ENCODE measurements at regions not wholly inside any gene's neighbourhood (a gene's known extent, or its start where the extent isn't known, plus 50 kb on each side); places are given as distances from the start of the nearest gene placed in this dataset.

- intact Hi-C loops (cut with micrococcal nuclease): no loop called here
- ATAC-seq (ENCODE audit: low read depth): no peak
- no peaks in the 10 kb centered on the region for H3K27me3 ChIP-seq (replicated peaks in 1 of 4; ENCODE audit: control extremely low read depth in 1 of 4, control insufficient read depth in 3 of 4, insufficient read depth in 4 of 4, low read length in 3 of 4)
- WGBS (ENCODE audit: insufficient coverage): no CpG with 5 or more reads among the region's 1 CpG
- ChIA-PET CTCF (interaction anchor here (0.7 to 3.8 kb wide), 2 partner anchors 38 to 40 kb away, joined by 3 to 33 read pairs; no protein-coding TSS in a partner anchor), POLR2A (no interaction called here)
- no peak overlapping the region for H3K9ac ChIP-seq (ENCODE audit: low read length)
- peaks cover 0 to 4% of the 10 kb centered on the region in 2 donors for H3K4me1 ChIP-seq (ENCODE audit: control insufficient read depth in 2 of 2, insufficient read depth in 2 of 2, low read length in 2 of 2)
- no peak overlapping the region for H3K4me3 ChIP-seq (ENCODE audit: control extremely low read depth in 1 of 5, extremely low read depth in 1 of 5, insufficient read depth in 1 of 5, low read depth in 2 of 5, low read length in 4 of 5)
- H3K27ac Mint-ChIP-seq: no peak overlapping the region
- no peaks in the 10 kb centered on the region for H4K20me1 ChIP-seq (ENCODE audit: control insufficient read depth, insufficient read depth, low read length, poor library complexity, severe bottlenecking)
- no peak overlapping the region for H3K4me2 ChIP-seq (replicated peaks; ENCODE audit: low read depth, low read length, poor library complexity, severe bottlenecking)
- H3K36me3 ChIP-seq (replicated peaks in 1 of 2; ENCODE audit: control extremely low read depth in 1 of 2, control insufficient read depth in 1 of 2, extremely low read depth in 1 of 2, insufficient read depth in 2 of 2, low read length in 1 of 2): no peaks in the 10 kb centered on the region
- H3K79me2 ChIP-seq (ENCODE audit: control insufficient read depth, insufficient read depth, low read length): no peaks in the 10 kb centered on the region
- H3K27me3 Mint-ChIP-seq: no peaks in the 10 kb centered on the region
- peaks cover 9% of the 10 kb centered on the region for H3K4me1 Mint-ChIP-seq
- H3K27ac ChIP-seq (ENCODE audit: low read length in 2 of 2): no peak overlapping the region
- no peak overlapping the region for H2AFZ ChIP-seq (ENCODE audit: insufficient read depth, low read depth, low read length, poor library complexity, severe bottlenecking)
- H3K9me3 Mint-ChIP-seq (ENCODE audit: insufficient read depth): no peaks in the 10 kb centered on the region
- no peak overlapping the region for H3K4me3 Mint-ChIP-seq
- DNase-seq: no peak
- H3K9me3 ChIP-seq (ENCODE audit: control extremely low read depth in 1 of 3, control insufficient read depth in 2 of 3, insufficient read depth in 1 of 3, low read length in 2 of 3): no peaks in the 10 kb centered on the region
- TF ChIP-seq, protein P1, sequence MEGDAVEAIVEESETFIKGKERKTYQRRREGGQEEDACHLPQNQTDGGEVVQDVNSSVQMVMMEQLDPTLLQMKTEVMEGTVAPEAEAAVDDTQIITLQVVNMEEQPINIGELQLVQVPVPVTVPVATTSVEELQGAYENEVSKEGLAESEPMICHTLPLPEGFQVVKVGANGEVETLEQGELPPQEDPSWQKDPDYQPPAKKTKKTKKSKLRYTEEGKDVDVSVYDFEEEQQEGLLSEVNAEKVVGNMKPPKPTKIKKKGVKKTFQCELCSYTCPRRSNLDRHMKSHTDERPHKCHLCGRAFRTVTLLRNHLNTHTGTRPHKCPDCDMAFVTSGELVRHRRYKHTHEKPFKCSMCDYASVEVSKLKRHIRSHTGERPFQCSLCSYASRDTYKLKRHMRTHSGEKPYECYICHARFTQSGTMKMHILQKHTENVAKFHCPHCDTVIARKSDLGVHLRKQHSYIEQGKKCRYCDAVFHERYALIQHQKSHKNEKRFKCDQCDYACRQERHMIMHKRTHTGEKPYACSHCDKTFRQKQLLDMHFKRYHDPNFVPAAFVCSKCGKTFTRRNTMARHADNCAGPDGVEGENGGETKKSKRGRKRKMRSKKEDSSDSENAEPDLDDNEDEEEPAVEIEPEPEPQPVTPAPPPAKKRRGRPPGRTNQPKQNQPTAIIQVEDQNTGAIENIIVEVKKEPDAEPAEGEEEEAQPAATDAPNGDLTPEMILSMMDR (IDR thresholded peaks at IDR 0.05): no peak
- TF ChIP-seq EZH2 (IDR thresholded peaks at IDR 0.05; ENCODE audit: borderline replicate concordance, insufficient read depth, low read depth, low read length, poor library complexity, severe bottlenecking): no peak
These were observed 130.8 kb upstream of the RIPOR2 start for GRCh38 chr6:25066593-25066992.

DNA sequence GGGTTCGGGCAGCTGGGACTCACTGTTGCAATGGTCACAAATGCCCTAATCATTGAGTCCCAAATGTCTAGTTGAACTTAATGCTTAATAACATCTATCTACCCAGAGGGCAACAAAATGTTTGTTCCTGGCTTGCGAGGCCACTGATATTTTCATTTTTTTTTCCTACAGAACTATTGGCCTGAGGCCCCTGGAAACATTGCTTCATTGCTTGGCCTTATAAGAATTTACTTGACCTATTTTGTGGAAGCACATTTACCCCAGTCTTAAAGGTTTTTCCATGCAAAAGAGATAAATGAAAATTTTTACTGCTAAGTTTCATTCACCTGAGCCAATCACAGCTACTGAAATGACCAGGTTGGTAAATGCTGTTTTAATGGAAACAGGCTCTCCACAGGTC lies 133.1 kb upstream of the RIPOR2 start:
- no peaks in the 10 kb centered on the region for H3K27me3 ChIP-seq (replicated peaks in 1 of 4; ENCODE audit: control extremely low read depth in 1 of 4, control insufficient read depth in 3 of 4, insufficient read depth in 4 of 4, low read length in 3 of 4)
- no peak for TF ChIP-seq EZH2 (IDR thresholded peaks at IDR 0.05; ENCODE audit: borderline replicate concordance, insufficient read depth, low read depth, low read length, poor library complexity, severe bottlenecking)
- TF ChIP-seq, protein P1 (IDR thresholded peaks at IDR 0.05): no peak
- CTCF ChIA-PET: interaction anchor here (0.7 to 3.8 kb wide), 10 partner anchors 8 to 221 kb away, joined by 3 to 33 read pairs (median 4); no protein-coding TSS in a partner anchor
- no peak for ATAC-seq (ENCODE audit: low read depth)
- no peaks in the 10 kb centered on the region for H3K9me3 ChIP-seq (ENCODE audit: control extremely low read depth in 1 of 3, control insufficient read depth in 2 of 3, insufficient read depth in 1 of 3, low read length in 2 of 3)
- H3K4me2 ChIP-seq (replicated peaks; ENCODE audit: low read depth, low read length, poor library complexity, severe bottlenecking): no peak overlapping the region
- WGBS (ENCODE audit: insufficient coverage): 100% methylated on average over 1 of the region's 2 CpGs
- H3K4me1 Mint-ChIP-seq: peaks cover 7% of the 10 kb centered on the region
- no peaks in the 10 kb centered on the region for H3K36me3 ChIP-seq (replicated peaks in 1 of 2; ENCODE audit: control extremely low read depth in 1 of 2, control insufficient read depth in 1 of 2, extremely low read depth in 1 of 2, insufficient read depth in 2 of 2, low read length in 1 of 2)
- H3K79me2 ChIP-seq (ENCODE audit: control insufficient read depth, insufficient read depth, low read length): no peaks in the 10 kb centered on the region
- DNase-seq: no peak
- H3K27ac Mint-ChIP-seq: peak overlapping the region; percentile 78
- H3K27me3 Mint-ChIP-seq: no peaks in the 10 kb centered on the region
- H3K4me1 ChIP-seq (ENCODE audit: control insufficient read depth in 2 of 2, insufficient read depth in 2 of 2, low read length in 2 of 2): peaks cover 0 to 4% of the 10 kb centered on the region in 2 donors
- no peak overlapping the region for H3K4me3 ChIP-seq (ENCODE audit: control extremely low read depth in 1 of 5, extremely low read depth in 1 of 5, insufficient read depth in 1 of 5, low read depth in 2 of 5, low read length in 4 of 5)
- H3K4me3 Mint-ChIP-seq: no peak overlapping the region
- no peak overlapping the region for H3K27ac ChIP-seq (ENCODE audit: low read length in 2 of 2)
- POLR2A ChIA-PET: no interaction called here
- H4K20me1 ChIP-seq (ENCODE audit: control insufficient read depth, insufficient read depth, low read length, poor library complexity, severe bottlenecking): no peaks in the 10 kb centered on the region
- no peaks in the 10 kb centered on the region for H3K9me3 Mint-ChIP-seq (ENCODE audit: insufficient read depth)
- intact Hi-C loops (cut with micrococcal nuclease): no loop called here
- H3K9ac ChIP-seq (ENCODE audit: low read length): no peak overlapping the region
- H2AFZ ChIP-seq (ENCODE audit: insufficient read depth, low read depth, low read length, poor library complexity, severe bottlenecking): no peak overlapping the region
